NT2/D1 (cell line): ENCODE measurements at regions not wholly inside any gene's neighbourhood (a gene's known extent, or its start where the extent isn't known, plus 50 kb on each side); places are given as distances from the start of the nearest gene placed in this dataset.

Experiments used
- SUZ12 ChIP-seq: IDR thresholded peaks from 2 replicates; pipeline ENCODE4 v1.6.1; 2011; ENCODE audit not compliant: insufficient read length, insufficient read depth; ENCODE audit errors: extremely low read depth
- YY1 ChIP-seq: IDR thresholded peaks from 2 replicates; pipeline ENCODE4 v1.6.1; 2011; ENCODE audit not compliant: insufficient read length, insufficient read depth
- ZNF274 ChIP-seq: IDR thresholded peaks from 2 replicates; pipeline ENCODE4 v1.6.1; 2011; ENCODE audit warnings: mild to moderate bottlenecking, low read depth, low read length

- no peak for TF ChIP-seq YY1
- no peak for TF ChIP-seq SUZ12
- no peak for TF ChIP-seq ZNF274
Measured at GRCh38 chr15:69659454-69660050, 206.9 kb downstream of the RPLP1 start.
